ENCODE measurements at regions not wholly inside any gene's neighbourhood (a gene's known extent, or its start where the extent isn't known, plus 50 kb on each side); places are given as distances from the start of the nearest gene placed in this dataset.

- no peak overlapping the region for H3K4me3 ChIP-seq
- H3K36me3 ChIP-seq: no peaks in the 10 kb centered on the region
- no peak for DNase-seq (ENCODE audit: extremely low spot score)
- peaks cover 0 to 4% (median 0%) of the 10 kb centered on the region in 4 donors for H3K9me3 ChIP-seq
- 98% methylated on average over 2 of the region's 2 CpGs for WGBS
- intact Hi-C loops (cut with DNase I): no loop called here
- no peaks in the 10 kb centered on the region for H3K27me3 ChIP-seq
- H3K4me1 ChIP-seq: peaks cover 0 to 7% (median 0%) of the 10 kb centered on the region in 4 donors
- no peak for TF ChIP-seq EP300 (IDR thresholded peaks at IDR 0.05)
- no peak overlapping the region for H3K27ac ChIP-seq (replicated peaks in 1 of 4)
Observed at GRCh38 chr9:88726803-88727202, 191.8 kb downstream of the NXNL2 start.

- intact Hi-C loops (cut with DNase I): loop anchor here (10.0 kb wide), 1 partner anchor 136 kb away; no protein-coding TSS in a partner anchor
- peaks cover 0 to 10% (median 8%) of the 10 kb centered on the region in 4 donors for H3K4me1 ChIP-seq
- no peak overlapping the region for H3K27ac ChIP-seq (replicated peaks in 1 of 4)
- H3K27me3 ChIP-seq: no peaks in the 10 kb centered on the region
- TF ChIP-seq POLR2AphosphoS5 (IDR thresholded peaks at IDR 0.05) (no peak), EP300 (IDR thresholded peaks at IDR 0.05) (no peak), CTCF (IDR thresholded peaks at IDR 0.05) (no peak), POLR2A (IDR thresholded peaks at IDR 0.05; ENCODE audit: low read depth) (no peak)
- no peaks in the 10 kb centered on the region for H3K36me3 ChIP-seq
- peak; percentile 66 for DNase-seq (ENCODE audit: extremely low spot score)
- WGBS: 82% methylated on average over 1 of the region's 1 CpG
- H3K4me3 ChIP-seq: no peak overlapping the region
- peaks cover 0 to 4% (median 0%) of the 10 kb centered on the region in 4 donors for H3K9me3 ChIP-seq
Observed at GRCh38 chr9:88730780-88731179, 195.8 kb downstream of the NXNL2 start.

- Histone ChIP-seq H3K27me3 (no peaks in the 10 kb centered on the region), H3K4me1 (peaks cover 0 to 10% (median 8%) of the 10 kb centered on the region in 4 donors), H3K4me3 (no peak overlapping the region), H3K36me3 (no peaks in the 10 kb centered on the region), H3K9me3 (peaks cover 0 to 4% (median 0%) of the 10 kb centered on the region in 4 donors), H3K27ac (replicated peaks in 1 of 4) (no peak overlapping the region)
- WGBS: 91% methylated on average over 4 of the region's 4 CpGs
- peak; percentile 82 for DNase-seq (ENCODE audit: extremely low spot score)
- intact Hi-C loops (cut with DNase I): loop anchor here (10.0 kb wide), 1 partner anchor 137 kb away; no protein-coding TSS in a partner anchor
- peak in 1 of 2 donors; percentile 31 for TF ChIP-seq POLR2AphosphoS5 (IDR thresholded peaks at IDR 0.05)
- TF ChIP-seq POLR2A (IDR thresholded peaks at IDR 0.05; ENCODE audit: low read depth): no peak
Observed at GRCh38 chr9:88732128-88732527, 197.2 kb downstream of the NXNL2 start.

- Histone ChIP-seq H3K27me3 (no peaks in the 10 kb centered on the region), H3K27ac (replicated peaks in 1 of 4) (peak overlapping the region in 2 of 4 donors; percentile 10 to 15), H3K9me3 (peaks cover 0 to 4% (median 0%) of the 10 kb centered on the region in 4 donors), H3K4me1 (peaks cover 0 to 10% (median 8%) of the 10 kb centered on the region in 4 donors), H3K4me3 (no peak overlapping the region), H3K36me3 (no peaks in the 10 kb centered on the region)
- DNase-seq (ENCODE audit: extremely low spot score): no peak
- intact Hi-C loops (cut with DNase I): loop anchor here (10.0 kb wide), 1 partner anchor 139 kb away; no protein-coding TSS in a partner anchor
- TF ChIP-seq POLR2AphosphoS5 (IDR thresholded peaks at IDR 0.05) (peak in 1 of 2 donors; percentile 9), CTCF (IDR thresholded peaks at IDR 0.05) (no peak)
- WGBS: 47% methylated on average over 8 of the region's 8 CpGs
Observed at GRCh38 chr9:88733651-88734421, 198.9 kb downstream of the NXNL2 start.

GRCh38 chr9:88734527-88734926 is 199.5 kb downstream of the NXNL2 start:
- Histone ChIP-seq H3K4me1 (peaks cover 0 to 10% (median 8%) of the 10 kb centered on the region in 4 donors), H3K4me3 (no peak overlapping the region), H3K9me3 (peaks cover 0 to 4% (median 0%) of the 10 kb centered on the region in 4 donors), H3K27me3 (no peaks in the 10 kb centered on the region), H3K27ac (replicated peaks in 1 of 4) (peak overlapping the region in 2 of 4 donors; percentile 10 to 15), H3K36me3 (no peaks in the 10 kb centered on the region)
- intact Hi-C loops (cut with DNase I): loop anchor here (10.0 kb wide), 1 partner anchor 140 kb away; no protein-coding TSS in a partner anchor
- TF ChIP-seq POLR2AphosphoS5 (IDR thresholded peaks at IDR 0.05): no peak
- no peak for TF ChIP-seq EP300 (IDR thresholded peaks at IDR 0.05)
- TF ChIP-seq CTCF (IDR thresholded peaks at IDR 0.05): no peak
- no peak for TF ChIP-seq POLR2A (IDR thresholded peaks at IDR 0.05; ENCODE audit: low read depth)
- DNase-seq (ENCODE audit: extremely low spot score): no peak
